Activated CD8-positive, alpha-beta T cell treated with anti-CD3 and anti-CD28 coated beads, Interleukin-2, amount 10 ng/mL, durations not matched to agents 7 days and 5 days (primary cell): ENCODE measurements at regions not wholly inside any gene's neighbourhood (a gene's known extent, or its start where the extent isn't known, plus 50 kb on each side); places are given as distances from the start of the nearest gene placed in this dataset.

Source experiments
- ATAC-seq: fragments of 150-1000 bp; cut with Tn5 transposase; one replicate; pipeline ENCODE4 v1.10.0; 2021; ENCODE audit warnings: moderate library complexity
- CTCF ChIA-PET: fragments of 350-600 bp; sonication (Branson Sonifier 250); formaldehyde crosslinking; loops from one replicate; lab custom pipeline; 2021; ENCODE audit warnings: antibody characterized with exemption; lab: Charles Lee
- POLR2A ChIA-PET: fragments of 350-600 bp; sonication (Branson Sonifier 250); formaldehyde crosslinking; loops from one replicate; lab custom pipeline; 2021; ENCODE audit warnings: antibody characterized with exemption; lab: Charles Lee
- DNase-seq: peaks from one replicate; pipeline ENCODE4 v3.0.0-alpha.2; 2020
- H3K27ac Mint-ChIP-seq: one replicate; pipeline ENCODE4 v1.8.0; 2021; ENCODE audit warnings: mild to moderate bottlenecking, mixed read lengths
- H3K27me3 Mint-ChIP-seq: one replicate; pipeline ENCODE4 v1.8.0; 2021; ENCODE audit warnings: low read depth, mixed read lengths
- H3K36me3 Mint-ChIP-seq: one replicate; pipeline ENCODE4 v1.8.0; 2021; ENCODE audit warnings: low read depth, mixed read lengths
- H3K4me1 Mint-ChIP-seq: one replicate; pipeline ENCODE4 v1.8.0; 2021; ENCODE audit warnings: low read depth, mixed read lengths
- H3K4me3 Mint-ChIP-seq: one replicate; pipeline ENCODE4 v1.8.0; 2021; ENCODE audit warnings: mild to moderate bottlenecking, mixed read lengths
- H3K9me3 Mint-ChIP-seq: one replicate; pipeline ENCODE4 v1.8.0; 2022; ENCODE audit warnings: mixed read lengths; ENCODE audit not compliant: insufficient read depth

- Mint-ChIP-seq H3K9me3 (peaks cover 10% of the 10 kb centered on the region), H3K4me3 (no peak overlapping the region), H3K36me3 (no peaks in the 10 kb centered on the region), H3K4me1 (no peaks in the 10 kb centered on the region), H3K27me3 (no peaks in the 10 kb centered on the region), H3K27ac (no peak overlapping the region)
- POLR2A ChIA-PET: no interaction called here
- no peak for DNase-seq
- ATAC-seq: no peak
- CTCF ChIA-PET: no interaction called here
Observed at GRCh38 chr14:84180336-84180735, 1349.6 kb upstream of the FLRT2 start.

DNA sequence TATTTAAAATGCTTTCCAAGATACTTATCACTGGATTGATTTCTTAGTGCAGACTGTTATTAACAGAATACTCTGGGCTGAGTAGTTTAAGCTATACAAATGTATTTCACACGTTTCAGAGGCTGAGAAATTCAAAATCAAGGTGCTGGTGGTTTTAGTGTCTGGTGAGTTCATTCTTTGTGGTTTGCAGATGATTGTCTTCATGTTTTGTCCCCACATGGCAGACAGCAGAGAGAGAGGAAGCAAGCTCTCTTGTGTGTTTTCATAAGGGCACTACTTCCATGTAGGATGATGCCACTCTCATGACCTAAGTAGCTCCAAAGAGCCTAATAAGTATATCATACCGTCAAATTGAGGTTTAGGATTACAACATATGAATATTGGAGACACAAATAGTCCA is 1348.9 kb upstream of the FLRT2 start:
- Mint-ChIP-seq H3K9me3 (peaks cover 7% of the 10 kb centered on the region), H3K36me3 (no peaks in the 10 kb centered on the region), H3K4me3 (no peak overlapping the region), H3K4me1 (no peaks in the 10 kb centered on the region), H3K27me3 (no peaks in the 10 kb centered on the region), H3K27ac (no peak overlapping the region)
- ATAC-seq: no peak
- no peak for DNase-seq
- ChIA-PET POLR2A (no interaction called here), CTCF (no interaction called here)

DNA sequence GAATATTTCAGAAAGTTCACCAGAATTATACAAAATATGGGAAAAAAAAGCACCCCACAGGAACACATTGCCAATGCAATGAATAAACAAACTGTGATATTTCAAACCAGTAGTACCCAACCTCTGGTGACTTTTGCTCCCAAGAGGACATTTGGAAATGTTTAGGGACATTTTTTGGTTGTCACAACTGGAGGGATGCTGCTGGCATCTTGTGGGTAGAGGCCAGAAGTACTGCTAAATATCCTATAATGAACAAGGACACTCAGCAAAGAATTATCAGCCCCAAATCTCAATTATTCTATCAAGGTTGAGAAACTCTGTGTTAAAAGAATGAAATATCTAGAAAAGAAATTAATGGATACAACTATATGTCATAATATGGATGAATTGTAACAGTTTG is 1334.4 kb upstream of the FLRT2 start:
- Mint-ChIP-seq H3K4me1 (no peaks in the 10 kb centered on the region), H3K36me3 (no peaks in the 10 kb centered on the region), H3K27ac (no peak overlapping the region), H3K4me3 (no peak overlapping the region), H3K9me3 (peaks cover 26% of the 10 kb centered on the region), H3K27me3 (no peaks in the 10 kb centered on the region)
- CTCF ChIA-PET: no interaction called here
- DNase-seq: no peak
- no peak for ATAC-seq
- POLR2A ChIA-PET: no interaction called here

- CTCF ChIA-PET: no interaction called here
- no peaks in the 10 kb centered on the region for H3K36me3 Mint-ChIP-seq
- no peaks in the 10 kb centered on the region for H3K4me1 Mint-ChIP-seq
- DNase-seq: no peak
- ATAC-seq: no peak
- H3K9me3 Mint-ChIP-seq: peaks cover 34% of the 10 kb centered on the region
- POLR2A ChIA-PET: no interaction called here
- H3K27ac Mint-ChIP-seq: no peak overlapping the region
- H3K27me3 Mint-ChIP-seq: no peaks in the 10 kb centered on the region
- no peak overlapping the region for H3K4me3 Mint-ChIP-seq
Observed at GRCh38 chr14:84197704-84198103, 1332.2 kb upstream of the FLRT2 start.

GRCh38 chr14:84202486-84202885 is 1327.5 kb upstream of the FLRT2 start:
- no peak for DNase-seq
- Mint-ChIP-seq H3K27me3 (no peaks in the 10 kb centered on the region), H3K4me1 (no peaks in the 10 kb centered on the region), H3K4me3 (no peak overlapping the region), H3K27ac (no peak overlapping the region), H3K36me3 (no peaks in the 10 kb centered on the region), H3K9me3 (peaks cover 13% of the 10 kb centered on the region)
- POLR2A ChIA-PET: no interaction called here
- no peak for ATAC-seq
- CTCF ChIA-PET: no interaction called here

- H3K27ac Mint-ChIP-seq: no peak overlapping the region
- POLR2A ChIA-PET: no interaction called here
Observed at GRCh38 chr14:84203896-84204295, 1326.0 kb upstream of the FLRT2 start.

DNA sequence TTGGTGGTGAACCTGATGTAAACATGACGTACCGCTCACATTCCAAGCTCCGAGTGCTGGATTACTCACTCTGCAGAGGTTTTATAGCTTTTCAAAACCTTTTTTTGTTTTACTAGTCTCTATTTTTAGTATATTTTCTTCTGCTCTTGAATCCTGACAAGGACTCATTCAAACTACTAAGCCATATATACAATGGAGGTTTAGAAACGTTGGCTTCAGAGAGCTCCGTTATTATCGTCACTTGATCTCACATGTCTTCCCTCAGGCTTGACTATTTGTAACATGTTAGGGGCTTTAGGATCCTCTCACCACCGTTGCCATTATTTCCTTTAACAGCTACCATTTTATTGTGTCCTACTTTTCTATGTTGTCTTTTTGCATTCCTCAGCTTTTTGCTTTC is 1321.5 kb upstream of the FLRT2 start:
- ChIA-PET POLR2A (no interaction called here), CTCF (no interaction called here)
- H3K4me3 Mint-ChIP-seq: no peak overlapping the region
- DNase-seq (no peak), ATAC-seq (no peak)
- no peaks in the 10 kb centered on the region for H3K4me1 Mint-ChIP-seq
- H3K9me3 Mint-ChIP-seq: peaks cover 13% of the 10 kb centered on the region
- no peaks in the 10 kb centered on the region for H3K36me3 Mint-ChIP-seq
- no peak overlapping the region for H3K27ac Mint-ChIP-seq
- H3K27me3 Mint-ChIP-seq: no peaks in the 10 kb centered on the region

More at GRCh38 chr14:84203896-84204295, 1326.0 kb upstream of the FLRT2 start:
- Mint-ChIP-seq H3K4me3 (no peak overlapping the region), H3K27me3 (no peaks in the 10 kb centered on the region), H3K36me3 (no peaks in the 10 kb centered on the region), H3K4me1 (no peaks in the 10 kb centered on the region), H3K9me3 (peaks cover 16% of the 10 kb centered on the region)
- DNase-seq (no peak), ATAC-seq (no peak)
- CTCF ChIA-PET: no interaction called here

GRCh38 chr14:84209031-84209430 is 1320.9 kb upstream of the FLRT2 start:
- DNase-seq (no peak), ATAC-seq (no peak)
- Mint-ChIP-seq H3K4me3 (no peak overlapping the region), H3K9me3 (peaks cover 13% of the 10 kb centered on the region), H3K36me3 (no peaks in the 10 kb centered on the region), H3K27me3 (no peaks in the 10 kb centered on the region), H3K27ac (no peak overlapping the region), H3K4me1 (no peaks in the 10 kb centered on the region)
- CTCF ChIA-PET: no interaction called here
- POLR2A ChIA-PET: no interaction called here

GRCh38 chr14:84217066-84217465 is 1312.9 kb upstream of the FLRT2 start:
- no peaks in the 10 kb centered on the region for H3K36me3 Mint-ChIP-seq
- DNase-seq (no peak), ATAC-seq (no peak)
- H3K27ac Mint-ChIP-seq: no peak overlapping the region
- peaks cover 15% of the 10 kb centered on the region for H3K9me3 Mint-ChIP-seq
- H3K4me3 Mint-ChIP-seq: no peak overlapping the region
- POLR2A ChIA-PET: no interaction called here
- no peaks in the 10 kb centered on the region for H3K4me1 Mint-ChIP-seq
- CTCF ChIA-PET: no interaction called here
- no peaks in the 10 kb centered on the region for H3K27me3 Mint-ChIP-seq

DNA sequence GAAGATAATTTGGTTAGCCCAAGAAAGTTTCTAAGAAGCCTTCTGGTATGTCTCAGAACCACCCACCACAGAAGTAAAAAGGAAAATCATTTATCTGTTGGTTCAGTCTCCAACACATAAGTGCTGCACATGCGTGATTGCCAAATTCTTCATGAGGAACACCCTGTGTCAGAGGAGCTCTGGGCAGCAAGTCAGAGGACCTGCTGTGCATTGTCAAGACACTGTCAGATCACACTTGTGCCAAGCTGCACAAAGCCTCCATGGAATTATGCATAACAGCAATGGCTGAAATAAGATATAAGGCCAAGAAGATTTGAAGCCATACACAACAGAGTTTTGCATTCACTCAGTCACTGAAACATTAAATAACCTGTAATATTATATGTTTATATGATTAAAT is 1304.7 kb upstream of the FLRT2 start:
- CTCF ChIA-PET: no interaction called here
- H3K27ac Mint-ChIP-seq: no peak overlapping the region
- no peak overlapping the region for H3K4me3 Mint-ChIP-seq
- H3K36me3 Mint-ChIP-seq: no peaks in the 10 kb centered on the region
- POLR2A ChIA-PET: no interaction called here
- DNase-seq (no peak), ATAC-seq (no peak)
- no peaks in the 10 kb centered on the region for H3K27me3 Mint-ChIP-seq
- no peaks in the 10 kb centered on the region for H3K4me1 Mint-ChIP-seq
- peaks cover 17% of the 10 kb centered on the region for H3K9me3 Mint-ChIP-seq

DNA sequence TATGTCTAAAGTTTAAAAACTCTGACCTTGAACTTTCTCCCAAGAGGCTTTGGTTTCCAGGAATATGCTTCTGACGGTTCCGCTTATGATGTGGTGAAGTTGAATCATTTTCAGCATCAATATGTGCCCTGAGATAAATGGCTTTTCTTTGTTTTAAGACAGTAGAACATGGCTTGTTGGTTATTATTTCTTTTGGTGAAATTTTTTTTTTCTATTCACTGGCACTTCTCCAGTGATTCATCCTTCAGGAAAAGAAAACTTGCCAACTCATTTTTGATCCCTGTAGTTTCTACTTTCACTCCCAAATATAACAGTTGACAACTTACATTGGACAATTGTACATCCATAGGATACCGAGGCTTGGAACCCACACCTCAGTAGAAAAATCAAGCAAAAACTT is 1301.2 kb upstream of the FLRT2 start:
- Mint-ChIP-seq H3K27ac (no peak overlapping the region), H3K27me3 (no peaks in the 10 kb centered on the region), H3K9me3 (peaks cover 17% of the 10 kb centered on the region), H3K36me3 (no peaks in the 10 kb centered on the region), H3K4me3 (no peak overlapping the region), H3K4me1 (no peaks in the 10 kb centered on the region)
- ChIA-PET POLR2A (no interaction called here), CTCF (no interaction called here)
- DNase-seq (no peak), ATAC-seq (no peak)

GRCh38 chr14:84234281-84234680 is 1295.7 kb upstream of the FLRT2 start:
- ATAC-seq: no peak
- POLR2A ChIA-PET: no interaction called here
- H3K27ac Mint-ChIP-seq: no peak overlapping the region

GRCh38 chr14:84236290-84236689 is 1293.7 kb upstream of the FLRT2 start:
- ATAC-seq (no peak), DNase-seq (no peak)
- H3K9me3 Mint-ChIP-seq: peaks cover 4% of the 10 kb centered on the region
- no peaks in the 10 kb centered on the region for H3K27me3 Mint-ChIP-seq
- H3K36me3 Mint-ChIP-seq: no peaks in the 10 kb centered on the region
- H3K4me1 Mint-ChIP-seq: no peaks in the 10 kb centered on the region
- no peak overlapping the region for H3K4me3 Mint-ChIP-seq
- no peak overlapping the region for H3K27ac Mint-ChIP-seq
- CTCF ChIA-PET: no interaction called here
- POLR2A ChIA-PET: no interaction called here

More at GRCh38 chr14:84234281-84234680, 1295.7 kb upstream of the FLRT2 start:
- CTCF ChIA-PET: no interaction called here
- no peak for DNase-seq
- H3K4me1 Mint-ChIP-seq: no peaks in the 10 kb centered on the region
- no peaks in the 10 kb centered on the region for H3K27me3 Mint-ChIP-seq
- no peak overlapping the region for H3K4me3 Mint-ChIP-seq
- peaks cover 10% of the 10 kb centered on the region for H3K9me3 Mint-ChIP-seq
- H3K36me3 Mint-ChIP-seq: no peaks in the 10 kb centered on the region
